ENCODE measurements at regions not wholly inside any gene's neighbourhood (a gene's known extent, or its start where the extent isn't known, plus 50 kb on each side); places are given as distances from the start of the nearest gene placed in this dataset.
"Not testable (repeated sequence)": the region's sequence is repeated elsewhere in the genome, so short reads cannot be mapped to it uniquely, and the experiment has no call there.

GRCh38 chr9:85487872-85488271, 253.9 kb downstream of the AGTPBP1 start:
- no peak for DNase-seq (ENCODE audit: low spot score in 2 of 2)
- Histone ChIP-seq H3K27ac (no peak overlapping the region), H3K4me3 (no peak overlapping the region), H3K27me3 (no peaks in the 10 kb centered on the region), H3K4me1 (no peaks in the 10 kb centered on the region), H3K36me3 (no peaks in the 10 kb centered on the region), H3K9me3 (no peaks in the 10 kb centered on the region)
- TF ChIP-seq CTCF (IDR thresholded peaks at IDR 0.05), result no peak
- intact Hi-C loops (cut with DNase I), result no loop called here

GRCh38 chr9:85484235-85484634, 257.5 kb downstream of the AGTPBP1 start:
- Histone ChIP-seq H3K27ac (no peak overlapping the region), H3K27me3 (no peaks in the 10 kb centered on the region), H3K9me3 (no peaks in the 10 kb centered on the region), H3K4me3 (no peak overlapping the region), H3K36me3 (no peaks in the 10 kb centered on the region), H3K4me1 (no peaks in the 10 kb centered on the region)
- DNase-seq (ENCODE audit: low spot score in 2 of 2), result no peak
- TF ChIP-seq CTCF (IDR thresholded peaks at IDR 0.05), result no peak
- intact Hi-C loops (cut with DNase I), result no loop called here

- DNase-seq (ENCODE audit: low spot score in 2 of 2), result no peak
- TF ChIP-seq CTCF (IDR thresholded peaks at IDR 0.05), result no peak
- H3K27me3 ChIP-seq, result no peaks in the 10 kb centered on the region
- no peaks in the 10 kb centered on the region for H3K9me3 ChIP-seq
- no peak overlapping the region for H3K27ac ChIP-seq
- H3K4me1 ChIP-seq, result no peaks in the 10 kb centered on the region
- no peaks in the 10 kb centered on the region for H3K36me3 ChIP-seq
- no peak overlapping the region for H3K4me3 ChIP-seq
- intact Hi-C loops (cut with DNase I), result no loop called here
Measured at GRCh38 chr9:85483208-85483607, 258.5 kb downstream of the AGTPBP1 start.

GRCh38 chr9:85479305-85479704, 262.4 kb downstream of the AGTPBP1 start:
- no peaks in the 10 kb centered on the region for H3K4me1 ChIP-seq
- no peak for TF ChIP-seq CTCF (IDR thresholded peaks at IDR 0.05)
- DNase-seq (ENCODE audit: low spot score in 2 of 2), result no peak

GRCh38 chr9:85478847-85479246, 262.9 kb downstream of the AGTPBP1 start:
- no peak for DNase-seq (ENCODE audit: low spot score in 2 of 2)
- no peak for TF ChIP-seq CTCF (IDR thresholded peaks at IDR 0.05)
- intact Hi-C loops (cut with DNase I), result no loop called here
- no peak overlapping the region for H3K4me3 ChIP-seq
- H3K9me3 ChIP-seq, result no peaks in the 10 kb centered on the region
- H3K4me1 ChIP-seq, result no peaks in the 10 kb centered on the region
- no peaks in the 10 kb centered on the region for H3K27me3 ChIP-seq
- H3K36me3 ChIP-seq, result no peaks in the 10 kb centered on the region
- no peak overlapping the region for H3K27ac ChIP-seq

More at GRCh38 chr9:85479305-85479704, 262.4 kb downstream of the AGTPBP1 start:
- H3K27me3 ChIP-seq, result no peaks in the 10 kb centered on the region
- H3K36me3 ChIP-seq, result no peaks in the 10 kb centered on the region
- H3K9me3 ChIP-seq, result no peaks in the 10 kb centered on the region
- H3K4me3 ChIP-seq, result no peak overlapping the region
- intact Hi-C loops (cut with DNase I), result no loop called here
- no peak overlapping the region for H3K27ac ChIP-seq

- DNase-seq (ENCODE audit: low spot score in 2 of 2); H3K27me3 ChIP-seq; H3K36me3 ChIP-seq; H3K27ac ChIP-seq; H3K4me1 ChIP-seq; intact Hi-C loops (cut with DNase I); H3K9me3 ChIP-seq; H3K4me3 ChIP-seq: not testable (repeated sequence)
Measured at GRCh38 chr9:85474896-85475295, 266.9 kb downstream of the AGTPBP1 start.
